ENCODE measurements at regions not wholly inside any gene's neighbourhood (a gene's known extent, or its start where the extent isn't known, plus 50 kb on each side); places are given as distances from the start of the nearest gene placed in this dataset.
A peak's percentile ranks its signal among the peaks of the same experiment; 100 is the strongest.

- DNase-seq (ENCODE audit: low spot score) = no peak
These were observed 387.9 kb downstream of the BCOR start for GRCh38 chrX:39709812-39710211.

- no peak for DNase-seq (ENCODE audit: low spot score)
These were observed 387.0 kb downstream of the BCOR start for GRCh38 chrX:39710776-39711175.

- no peak for DNase-seq (ENCODE audit: low spot score)
These were observed 383.3 kb downstream of the BCOR start for GRCh38 chrX:39714471-39714870.

GRCh38 chrX:39716401-39716800 lies 381.4 kb downstream of the BCOR start:
- DNase-seq (ENCODE audit: low spot score) = no peak

GRCh38 chrX:39716802-39717540 lies 380.8 kb downstream of the BCOR start:
- no peak for DNase-seq (ENCODE audit: low spot score)

- no peak for DNase-seq (ENCODE audit: low spot score)
These were observed 378.8 kb downstream of the BCOR start for GRCh38 chrX:39718981-39719380.

- no peak for DNase-seq (ENCODE audit: low spot score)
These were observed 376.8 kb downstream of the BCOR start for GRCh38 chrX:39720945-39721344.

GRCh38 chrX:39721566-39722279 lies 376.0 kb downstream of the BCOR start:
- DNase-seq (ENCODE audit: low spot score) = no peak

GRCh38 chrX:39724544-39724943 lies 373.2 kb downstream of the BCOR start:
- DNase-seq (ENCODE audit: low spot score) = no peak

GRCh38 chrX:39725114-39725513 lies 372.6 kb downstream of the BCOR start:
- DNase-seq (ENCODE audit: low spot score) = no peak

GRCh38 chrX:39725928-39726619 lies 371.7 kb downstream of the BCOR start:
- DNase-seq (ENCODE audit: low spot score) = no peak

GRCh38 chrX:39726771-39727170 lies 371.0 kb downstream of the BCOR start:
- DNase-seq (ENCODE audit: low spot score) = no peak

- no peak for DNase-seq (ENCODE audit: low spot score)
These were observed 369.7 kb downstream of the BCOR start for GRCh38 chrX:39728025-39728424.

GRCh38 chrX:39728852-39729598 lies 368.7 kb downstream of the BCOR start:
- no peak for DNase-seq (ENCODE audit: low spot score)

GRCh38 chrX:39729981-39730661 lies 367.6 kb downstream of the BCOR start:
- no peak for DNase-seq (ENCODE audit: low spot score)

- peak; percentile 7 for DNase-seq (ENCODE audit: low spot score)
These were observed 367.0 kb downstream of the BCOR start for GRCh38 chrX:39730662-39731329.

- DNase-seq (ENCODE audit: low spot score) = no peak
These were observed 366.5 kb downstream of the BCOR start for GRCh38 chrX:39731330-39731667.

GRCh38 chrX:39731735-39732134 lies 366.0 kb downstream of the BCOR start:
- DNase-seq (ENCODE audit: low spot score) = no peak

GRCh38 chrX:39733745-39734144 lies 364.0 kb downstream of the BCOR start:
- no peak for DNase-seq (ENCODE audit: low spot score)

- DNase-seq (ENCODE audit: low spot score) = no peak
These were observed 363.5 kb downstream of the BCOR start for GRCh38 chrX:39734174-39734776.
